LoVo (cell line): ENCODE measurements at regions not wholly inside any gene's neighbourhood (a gene's known extent, or its start where the extent isn't known, plus 50 kb on each side); places are given as distances from the start of the nearest gene placed in this dataset.
"Not testable (repeated sequence)": the region's sequence is repeated elsewhere in the genome, so short reads cannot be mapped to it uniquely, and the experiment has no call there.

Experiments used
- DNase-seq: peaks from one replicate; pipeline ENCODE4 v3.0.0-alpha.2; 2016; ENCODE audit warnings: low spot score

- no peak for DNase-seq
These were observed 166.5 kb upstream of the ATP11B start for GRCh38 chr3:182626484-182627467.

GRCh38 chr3:182628531-182628930 is 164.8 kb upstream of the ATP11B start:
- no peak for DNase-seq

GRCh38 chr3:182629521-182629920 is 163.8 kb upstream of the ATP11B start:
- DNase-seq: no peak

DNA sequence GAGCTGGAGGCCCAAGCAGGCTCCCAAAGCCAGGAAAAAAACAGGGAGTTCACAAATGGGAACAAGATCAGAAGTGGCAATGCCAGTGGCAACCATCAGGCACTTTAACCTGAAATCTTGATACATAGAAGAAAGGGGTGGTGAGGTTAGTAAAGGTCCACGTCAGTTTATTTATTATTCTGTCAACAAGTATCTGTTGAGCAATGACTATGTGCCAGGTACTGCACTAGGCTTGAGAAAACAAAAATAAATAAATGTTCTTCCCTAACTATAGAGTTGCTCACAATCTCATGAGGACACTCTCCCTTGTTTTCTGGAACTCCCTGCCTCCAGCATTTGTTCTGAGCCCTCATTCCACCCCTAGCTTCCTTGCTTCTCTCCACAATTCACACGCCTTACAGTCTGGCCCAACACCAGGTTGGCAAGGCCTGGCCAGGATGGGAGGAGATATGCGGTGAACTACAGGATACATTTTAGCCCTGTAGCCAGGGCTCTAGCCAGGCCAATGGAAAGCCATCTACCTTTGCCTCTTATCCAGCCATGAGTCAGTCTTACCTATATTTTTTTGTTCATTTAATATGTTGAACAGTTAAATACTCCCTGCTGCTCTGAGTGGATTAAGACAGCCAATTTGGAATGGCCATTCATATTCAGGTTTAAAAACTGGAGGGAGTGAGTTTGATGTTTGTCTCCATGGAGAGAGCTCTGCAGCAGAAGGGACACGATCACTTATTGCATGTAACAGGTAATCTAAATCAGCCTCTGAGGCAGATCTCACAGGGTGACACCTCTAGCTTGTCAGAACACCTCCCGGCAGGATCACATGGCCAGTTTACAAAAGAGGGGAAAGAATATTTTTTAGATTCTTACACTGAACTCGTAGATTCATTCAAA is 161.9 kb upstream of the ATP11B start:
- DNase-seq: no peak

DNA sequence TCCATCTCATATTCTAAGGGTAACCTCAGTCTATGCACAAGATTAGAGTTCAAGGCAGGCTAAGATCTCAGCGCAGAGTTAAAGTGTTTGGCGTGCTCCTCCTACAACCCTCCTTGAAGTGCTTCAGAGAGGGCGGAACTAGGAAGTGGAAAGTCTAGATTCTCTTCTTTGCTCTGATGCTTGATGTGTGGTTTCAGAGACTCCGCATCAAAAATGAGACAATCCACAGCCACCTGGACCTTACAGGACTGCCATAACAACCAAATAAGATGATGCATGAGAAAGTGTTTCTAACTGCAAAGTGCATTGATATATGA is 161.3 kb upstream of the ATP11B start:
- DNase-seq: no peak

- no peak for DNase-seq
These were observed 160.1 kb upstream of the ATP11B start for GRCh38 chr3:182633186-182633585.

DNA sequence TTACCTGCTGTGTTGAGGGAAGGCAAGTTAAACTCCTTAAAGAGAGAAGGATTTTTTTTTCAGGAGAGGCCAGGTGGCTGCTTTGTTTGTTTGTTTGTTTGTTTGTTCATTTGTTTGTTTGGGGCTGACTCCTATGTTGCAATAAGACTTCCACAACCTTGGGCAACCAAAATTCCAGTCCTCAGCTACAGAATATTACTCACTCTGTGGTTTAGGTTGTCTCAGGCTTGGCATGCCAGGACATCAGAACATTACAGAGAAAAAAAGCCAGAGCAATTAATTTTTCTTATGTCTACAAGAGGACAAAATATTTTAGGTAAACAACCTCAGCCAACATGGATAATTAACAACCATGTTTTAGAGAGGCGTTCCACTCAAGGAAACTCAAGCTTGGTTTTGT is 156.7 kb upstream of the ATP11B start:
- DNase-seq: peak; percentile 20

GRCh38 chr3:182637350-182638110 is 155.8 kb upstream of the ATP11B start:
- no peak for DNase-seq

GRCh38 chr3:182644013-182644412 is 149.3 kb upstream of the ATP11B start:
- DNase-seq: no peak

DNA sequence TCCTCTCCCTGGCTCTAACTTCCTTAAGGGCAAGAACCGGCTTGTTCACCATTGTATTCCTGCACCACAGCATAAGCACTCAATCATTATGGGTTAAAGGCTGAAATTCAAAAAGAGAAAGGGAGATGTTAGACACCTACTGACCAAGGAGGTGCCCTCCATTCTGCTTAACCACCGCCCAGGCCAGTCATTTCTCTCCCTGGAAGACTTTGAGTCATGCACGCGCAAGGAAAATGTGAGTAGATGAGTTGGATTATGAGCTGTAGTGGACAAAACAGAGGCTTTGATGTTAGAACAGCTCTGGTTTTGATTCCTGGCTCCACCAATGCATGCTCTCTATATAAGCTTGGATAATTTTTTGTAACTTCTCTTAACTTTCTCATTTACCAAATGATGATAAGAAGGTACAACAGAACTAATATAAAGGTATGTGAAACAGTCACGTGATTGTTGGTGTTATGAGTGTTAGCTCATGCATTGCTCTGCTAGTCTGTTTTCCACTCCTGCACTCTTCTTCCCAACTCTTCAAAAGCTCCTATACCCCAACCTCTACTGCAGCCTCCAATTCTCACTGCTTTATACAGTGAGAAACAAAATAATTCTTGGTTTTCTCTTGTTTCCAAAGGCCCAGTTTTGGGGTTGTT is 148.4 kb upstream of the ATP11B start:
- no peak for DNase-seq

DNA sequence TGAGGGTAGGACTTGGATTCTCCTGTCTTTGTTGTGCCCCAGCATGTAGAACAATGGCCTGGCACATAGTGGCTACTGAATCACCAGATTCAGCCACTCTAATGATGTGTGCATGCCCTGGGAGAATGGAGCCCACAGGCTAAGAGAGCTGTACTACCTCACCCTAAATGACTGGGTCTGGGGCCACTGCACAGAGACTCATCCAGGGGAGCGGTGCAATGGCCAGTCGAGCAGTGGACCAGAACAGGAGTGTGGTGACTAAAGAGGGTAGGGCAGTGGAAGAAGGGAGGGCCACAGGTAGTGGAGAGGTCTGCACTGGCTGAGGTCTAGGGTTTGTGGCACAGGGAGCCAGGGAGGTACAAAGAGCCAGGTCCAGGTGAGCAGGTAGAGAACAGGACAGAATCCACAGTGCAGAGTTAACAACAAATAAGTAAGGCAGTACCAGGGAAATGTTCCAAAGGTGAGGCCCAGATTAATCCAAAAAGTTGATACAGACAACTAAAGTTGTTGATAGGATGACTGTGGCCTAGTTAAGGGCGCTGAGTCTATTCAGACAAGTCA is 142.7 kb upstream of the ATP11B start:
- DNase-seq: no peak

- DNase-seq: no peak
These were observed 141.8 kb upstream of the ATP11B start for GRCh38 chr3:182651461-182651860.

DNA sequence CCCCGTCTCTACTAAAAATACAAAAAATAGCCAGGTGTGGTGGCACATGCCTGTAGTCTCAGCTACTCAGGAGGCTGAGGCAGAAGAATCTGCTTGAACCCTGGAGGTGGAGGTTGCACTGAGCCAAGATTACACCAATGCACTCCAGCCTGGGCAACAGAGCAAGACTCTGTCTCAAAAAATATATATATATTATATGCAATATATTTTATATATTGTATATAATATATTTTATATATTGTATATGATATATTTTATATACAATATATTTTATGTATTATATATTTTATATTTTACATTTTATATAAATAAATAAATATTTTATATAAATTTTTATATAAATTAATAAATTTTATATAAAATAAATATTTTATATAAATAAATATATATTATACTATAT is 140.2 kb upstream of the ATP11B start:
- not testable (repeated sequence) for DNase-seq

- DNase-seq: no peak
These were observed 124.8 kb upstream of the ATP11B start for GRCh38 chr3:182668541-182668940.

GRCh38 chr3:182668974-182669373 is 124.3 kb upstream of the ATP11B start:
- DNase-seq: no peak

DNA sequence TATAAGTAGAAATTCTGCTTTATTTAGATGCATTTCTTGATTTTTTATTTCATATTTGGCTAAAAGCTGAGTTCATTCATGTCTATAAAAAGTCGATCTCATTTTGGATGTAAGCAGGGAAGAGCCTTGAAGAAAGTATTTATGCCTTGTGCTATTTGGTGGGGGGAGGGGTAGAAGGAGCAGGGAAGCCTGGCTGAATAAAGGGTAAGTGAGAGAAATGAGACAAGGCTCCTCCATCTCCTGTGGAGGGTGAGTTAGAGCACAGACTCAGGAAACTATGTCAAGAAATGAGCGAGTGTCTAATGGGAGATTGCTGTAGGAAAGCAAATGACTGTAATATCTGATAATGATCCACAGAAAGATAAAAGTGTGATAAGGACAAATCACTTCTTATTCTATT is 121.8 kb upstream of the ATP11B start:
- no peak for DNase-seq

DNA sequence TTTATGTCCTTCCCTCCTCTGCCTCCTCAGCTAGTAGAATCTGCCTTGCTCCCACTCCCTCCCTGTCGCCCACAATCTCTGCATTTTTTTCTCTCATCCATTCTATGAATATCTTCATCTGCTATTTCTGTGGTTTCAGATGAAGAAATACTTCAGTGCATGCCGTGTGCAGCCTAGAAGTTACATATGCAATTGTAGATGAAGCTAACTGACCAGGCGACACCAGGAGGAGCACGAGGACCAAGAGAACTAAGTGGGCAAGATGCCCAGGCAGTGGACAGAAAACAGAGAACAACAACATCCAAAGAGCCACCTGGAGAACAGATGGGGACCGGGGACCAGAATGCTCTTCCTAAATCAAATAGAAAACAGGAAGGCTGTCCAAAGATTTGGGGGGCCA is 121.4 kb upstream of the ATP11B start:
- no peak for DNase-seq

- DNase-seq: no peak
These were observed 120.0 kb upstream of the ATP11B start for GRCh38 chr3:182673336-182673735.

DNA sequence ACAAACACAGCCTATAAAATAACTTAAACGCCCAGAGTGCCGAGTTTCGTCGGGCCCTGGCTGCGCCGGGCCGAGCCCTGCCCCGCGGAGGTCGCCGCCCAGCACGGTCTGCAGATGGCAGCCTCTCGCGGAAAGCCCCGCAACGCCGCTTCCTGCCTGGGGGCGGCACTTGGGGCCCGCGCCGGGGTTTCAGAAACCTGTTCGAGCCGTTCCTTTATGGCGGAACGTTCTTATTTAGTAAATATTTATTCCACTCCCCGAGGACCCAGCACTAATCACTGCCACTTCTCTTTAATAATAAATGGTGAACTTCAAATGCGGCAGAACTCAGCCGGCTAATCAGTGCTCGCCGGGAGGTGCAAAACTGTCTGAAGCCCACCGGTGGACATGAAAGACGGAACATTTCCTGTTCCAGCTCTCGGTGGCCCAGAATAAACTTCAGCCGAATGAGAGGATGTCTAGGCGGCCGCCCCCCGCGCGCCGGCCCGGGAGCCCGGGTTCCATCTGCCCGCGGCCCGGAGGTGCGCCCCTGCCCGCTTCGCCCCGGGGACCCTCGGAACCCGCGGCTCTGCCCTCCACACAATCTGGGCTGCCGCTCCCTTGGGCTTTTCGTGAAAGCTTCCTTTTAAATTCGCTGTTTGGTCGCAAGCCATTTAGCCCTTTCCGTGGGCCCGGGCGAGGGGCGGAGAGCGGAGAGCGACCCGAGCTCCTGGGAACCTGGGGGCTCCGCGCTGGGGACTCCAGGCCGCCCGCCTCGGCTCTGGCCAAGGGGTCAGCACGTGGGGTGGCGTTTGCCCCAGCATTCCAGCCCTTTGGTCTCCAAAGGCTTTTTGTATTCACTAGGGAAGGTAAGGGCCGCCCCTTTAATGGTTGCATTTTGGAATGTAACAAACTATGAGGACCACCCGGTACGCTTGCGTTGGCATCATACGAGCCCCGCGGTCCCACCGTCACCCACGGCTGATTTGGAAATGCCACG is 110.8 kb upstream of the ATP11B start:
- peak; percentile 58 for DNase-seq

DNA sequence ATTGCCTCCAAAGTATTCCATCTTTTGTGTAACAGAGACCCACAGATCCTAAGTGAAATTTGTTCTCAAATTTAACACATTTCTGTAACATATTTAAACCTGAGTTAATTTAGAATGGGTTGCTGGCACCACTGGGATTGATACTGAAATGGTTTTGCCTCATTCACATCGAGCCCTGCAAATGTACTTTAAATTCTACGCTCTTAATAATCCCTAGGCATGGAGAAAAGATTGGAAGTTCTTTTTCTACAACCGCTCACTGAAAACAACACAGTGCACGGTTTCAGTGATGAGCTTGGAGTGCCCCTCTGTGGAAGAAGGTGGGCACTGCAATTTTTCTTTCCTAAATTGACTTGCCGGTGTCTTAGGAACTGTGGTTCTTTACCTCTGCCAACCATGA is 109.9 kb upstream of the ATP11B start:
- peak; percentile 72 for DNase-seq
